K562 (cell line): ENCODE measurements at regions not wholly inside any gene's neighbourhood (a gene's known extent, or its start where the extent isn't known, plus 50 kb on each side); places are given as distances from the start of the nearest gene placed in this dataset.

Experiments
- CBFB ChIP-seq: sonication (generic); formaldehyde crosslinking; IDR thresholded peaks from 2 replicates; pipeline ENCODE4 v1.4.0; 2020; ENCODE audit warnings: mild to moderate bottlenecking, missing genetic modification reagents
- ETV1 ChIP-seq: fragments of 450-650 bp; conservative IDR thresholded peaks from 2 replicates; pipeline ENCODE4 v1.6.1; 2016; ENCODE audit warnings: missing genetic modification characterization, control low read depth, low read depth, missing compliant biosample characterization
- HCFC1 ChIP-seq: IDR thresholded peaks from 2 replicates; pipeline ENCODE4 v1.6.1; 2012; ENCODE audit warnings: low read depth, low read length, improper control_type of control experiment
- HMG20A ChIP-seq: fragments of 450-650 bp; formaldehyde crosslinking; conservative IDR thresholded peaks from 2 replicates; pipeline ENCODE4 v1.4.0; 2020; ENCODE audit warnings: mild to moderate bottlenecking, mixed read lengths
- KLF1 ChIP-seq: fragments of 450-650 bp; IDR thresholded peaks from 2 replicates; pipeline ENCODE4 v1.6.1; 2016; ENCODE audit warnings: missing genetic modification characterization, missing compliant biosample characterization
- LEF1 ChIP-seq: fragments of 450-650 bp; IDR thresholded peaks from 2 replicates; pipeline ENCODE4 v1.6.1; 2016; ENCODE audit warnings: mild to moderate bottlenecking
- MAZ ChIP-seq, 2 experiments: fragments of 450-650 bp in 1 of 2; sonication (generic) in 1 of 2; formaldehyde crosslinking; IDR thresholded peaks in 1 of 2; conservative IDR thresholded peaks in 1 of 2; 2 replicates each; pipeline versions ENCODE4 v1.4.0 to v1.5.0; 2020; ENCODE audit warnings: mild to moderate bottlenecking in 1 of 2, missing genetic modification reagents in 1 of 2
- MTA3 ChIP-seq: fragments of 450-650 bp; formaldehyde crosslinking; IDR thresholded peaks from 2 replicates; pipeline ENCODE4 v1.6.1; 2017; ENCODE audit warnings: mild to moderate bottlenecking, borderline replicate concordance
- POLR2AphosphoS5 ChIP-seq: IDR thresholded peaks from 2 replicates; pipeline ENCODE4 v1.6.1; 2011; ENCODE audit warnings: mild to moderate bottlenecking, low read depth, low read length, moderate library complexity; ENCODE audit not compliant: control insufficient read depth, insufficient read depth
- SIX5 ChIP-seq, 2 experiments: IDR thresholded peaks; 2 replicates each; pipeline ENCODE4 v1.6.1; 2011; ENCODE audit warnings: low read length in 2 of 2, borderline replicate concordance in 1 of 2, low read depth in 1 of 2, mild to moderate bottlenecking in 1 of 2, moderate library complexity in 1 of 2; ENCODE audit not compliant: insufficient read depth in 1 of 2
- TBP ChIP-seq: optimal IDR thresholded peaks from 2 replicates; pipeline ENCODE3; 2011; ENCODE audit warnings: low read depth, low read length, improper control_type of control experiment
- TF ChIP-seq, protein P1 (sequence below), 3 experiments: IDR thresholded peaks in 2 of 3; conservative IDR thresholded peaks in 1 of 3; 2 replicates each; pipeline ENCODE4 v1.5.1; 2011 to 2012; ENCODE audit warnings: low read length in 3 of 3, mild to moderate bottlenecking in 3 of 3, control low read depth in 2 of 3, improper control_type of control experiment in 1 of 3, inconsistent platforms in 1 of 3, low read depth in 1 of 3, mixed read lengths in 1 of 3, moderate library complexity in 1 of 3; ENCODE audit not compliant: insufficient read depth in 2 of 3
- TF ChIP-seq, protein P2 (sequence below): fragments of 450-650 bp; IDR thresholded peaks from 2 replicates; pipeline ENCODE4 v1.6.1; 2016; ENCODE audit warnings: low read depth
- TF ChIP-seq, protein P3 (sequence below): sonication (generic); formaldehyde crosslinking; IDR thresholded peaks from 2 replicates; pipeline ENCODE4 v1.8.1; 2023; ENCODE audit warnings: mild to moderate bottlenecking, missing genetic modification reagents

DNA sequence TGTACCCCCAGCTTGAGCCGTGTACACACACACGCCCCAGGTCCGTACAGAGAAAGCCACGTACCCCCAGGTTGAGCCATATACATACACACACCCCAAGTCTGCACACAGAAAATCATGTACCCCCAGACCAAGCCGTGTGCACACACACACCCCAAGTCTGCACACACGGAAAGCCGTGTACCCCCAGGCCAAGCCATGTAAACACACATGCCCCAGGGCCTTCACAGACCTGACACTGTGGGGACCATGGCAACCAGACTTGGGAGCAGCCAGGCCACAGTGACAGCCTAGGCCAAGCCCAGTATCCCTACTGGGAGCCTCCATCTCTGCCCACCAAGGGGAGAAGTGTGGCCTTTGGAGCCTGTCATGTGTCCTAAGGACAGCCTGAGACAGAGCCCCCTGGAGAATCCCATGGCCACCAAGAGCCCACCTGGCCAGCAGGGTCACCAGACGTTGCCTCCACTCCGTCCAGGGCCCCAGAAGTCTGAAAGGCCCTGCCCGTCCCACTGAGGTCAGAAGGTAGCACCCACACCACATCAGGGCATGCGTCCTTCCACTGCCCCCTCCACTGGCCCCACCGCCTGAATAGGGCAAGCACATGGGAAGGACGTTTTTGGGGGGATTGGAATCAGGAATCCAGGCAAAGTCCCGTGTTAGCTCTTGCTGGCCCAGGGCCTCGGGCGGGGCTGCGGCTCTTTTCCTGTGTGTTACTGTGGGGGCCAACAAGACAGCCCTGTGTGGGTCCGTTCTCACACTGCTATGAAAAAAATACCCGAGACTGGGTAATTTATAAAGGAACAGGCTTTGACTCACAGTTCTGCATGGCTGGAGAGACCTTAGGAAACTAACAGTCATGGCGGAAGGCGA lies 636.7 kb downstream of the TBC1D22A start:
- TF ChIP-seq CBFB (CRISPR knock-in tag) (no peak), POLR2AphosphoS5 (no peak), MAZ (CRISPR knock-in tag; conservative IDR thresholded peaks at IDR 0.05 in 1 of 2, IDR thresholded peaks at IDR 0.05 in 1 of 2) (no peak), LEF1 (no peak), ETV1 (tag) (no peak), TBP (no peak), SIX5 (IDR thresholded peaks at IDR 0.05; ENCODE audit: borderline replicate concordance in 1 of 2, insufficient read depth in 1 of 2, low read depth in 1 of 2, low read length in 2 of 2) (no peak), HCFC1 (no peak), HMG20A (CRISPR knock-in tag) (no peak), MTA3 (no peak), KLF1 (no peak)
- TF ChIP-seq, protein P1, sequence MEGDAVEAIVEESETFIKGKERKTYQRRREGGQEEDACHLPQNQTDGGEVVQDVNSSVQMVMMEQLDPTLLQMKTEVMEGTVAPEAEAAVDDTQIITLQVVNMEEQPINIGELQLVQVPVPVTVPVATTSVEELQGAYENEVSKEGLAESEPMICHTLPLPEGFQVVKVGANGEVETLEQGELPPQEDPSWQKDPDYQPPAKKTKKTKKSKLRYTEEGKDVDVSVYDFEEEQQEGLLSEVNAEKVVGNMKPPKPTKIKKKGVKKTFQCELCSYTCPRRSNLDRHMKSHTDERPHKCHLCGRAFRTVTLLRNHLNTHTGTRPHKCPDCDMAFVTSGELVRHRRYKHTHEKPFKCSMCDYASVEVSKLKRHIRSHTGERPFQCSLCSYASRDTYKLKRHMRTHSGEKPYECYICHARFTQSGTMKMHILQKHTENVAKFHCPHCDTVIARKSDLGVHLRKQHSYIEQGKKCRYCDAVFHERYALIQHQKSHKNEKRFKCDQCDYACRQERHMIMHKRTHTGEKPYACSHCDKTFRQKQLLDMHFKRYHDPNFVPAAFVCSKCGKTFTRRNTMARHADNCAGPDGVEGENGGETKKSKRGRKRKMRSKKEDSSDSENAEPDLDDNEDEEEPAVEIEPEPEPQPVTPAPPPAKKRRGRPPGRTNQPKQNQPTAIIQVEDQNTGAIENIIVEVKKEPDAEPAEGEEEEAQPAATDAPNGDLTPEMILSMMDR (IDR thresholded peaks at IDR 0.05 in 2 of 3, conservative IDR thresholded peaks at IDR 0.05 in 1 of 3; ENCODE audit: insufficient read depth in 2 of 3, low read depth in 1 of 3, low read length in 3 of 3) = no peak
- TF ChIP-seq, protein P2, sequence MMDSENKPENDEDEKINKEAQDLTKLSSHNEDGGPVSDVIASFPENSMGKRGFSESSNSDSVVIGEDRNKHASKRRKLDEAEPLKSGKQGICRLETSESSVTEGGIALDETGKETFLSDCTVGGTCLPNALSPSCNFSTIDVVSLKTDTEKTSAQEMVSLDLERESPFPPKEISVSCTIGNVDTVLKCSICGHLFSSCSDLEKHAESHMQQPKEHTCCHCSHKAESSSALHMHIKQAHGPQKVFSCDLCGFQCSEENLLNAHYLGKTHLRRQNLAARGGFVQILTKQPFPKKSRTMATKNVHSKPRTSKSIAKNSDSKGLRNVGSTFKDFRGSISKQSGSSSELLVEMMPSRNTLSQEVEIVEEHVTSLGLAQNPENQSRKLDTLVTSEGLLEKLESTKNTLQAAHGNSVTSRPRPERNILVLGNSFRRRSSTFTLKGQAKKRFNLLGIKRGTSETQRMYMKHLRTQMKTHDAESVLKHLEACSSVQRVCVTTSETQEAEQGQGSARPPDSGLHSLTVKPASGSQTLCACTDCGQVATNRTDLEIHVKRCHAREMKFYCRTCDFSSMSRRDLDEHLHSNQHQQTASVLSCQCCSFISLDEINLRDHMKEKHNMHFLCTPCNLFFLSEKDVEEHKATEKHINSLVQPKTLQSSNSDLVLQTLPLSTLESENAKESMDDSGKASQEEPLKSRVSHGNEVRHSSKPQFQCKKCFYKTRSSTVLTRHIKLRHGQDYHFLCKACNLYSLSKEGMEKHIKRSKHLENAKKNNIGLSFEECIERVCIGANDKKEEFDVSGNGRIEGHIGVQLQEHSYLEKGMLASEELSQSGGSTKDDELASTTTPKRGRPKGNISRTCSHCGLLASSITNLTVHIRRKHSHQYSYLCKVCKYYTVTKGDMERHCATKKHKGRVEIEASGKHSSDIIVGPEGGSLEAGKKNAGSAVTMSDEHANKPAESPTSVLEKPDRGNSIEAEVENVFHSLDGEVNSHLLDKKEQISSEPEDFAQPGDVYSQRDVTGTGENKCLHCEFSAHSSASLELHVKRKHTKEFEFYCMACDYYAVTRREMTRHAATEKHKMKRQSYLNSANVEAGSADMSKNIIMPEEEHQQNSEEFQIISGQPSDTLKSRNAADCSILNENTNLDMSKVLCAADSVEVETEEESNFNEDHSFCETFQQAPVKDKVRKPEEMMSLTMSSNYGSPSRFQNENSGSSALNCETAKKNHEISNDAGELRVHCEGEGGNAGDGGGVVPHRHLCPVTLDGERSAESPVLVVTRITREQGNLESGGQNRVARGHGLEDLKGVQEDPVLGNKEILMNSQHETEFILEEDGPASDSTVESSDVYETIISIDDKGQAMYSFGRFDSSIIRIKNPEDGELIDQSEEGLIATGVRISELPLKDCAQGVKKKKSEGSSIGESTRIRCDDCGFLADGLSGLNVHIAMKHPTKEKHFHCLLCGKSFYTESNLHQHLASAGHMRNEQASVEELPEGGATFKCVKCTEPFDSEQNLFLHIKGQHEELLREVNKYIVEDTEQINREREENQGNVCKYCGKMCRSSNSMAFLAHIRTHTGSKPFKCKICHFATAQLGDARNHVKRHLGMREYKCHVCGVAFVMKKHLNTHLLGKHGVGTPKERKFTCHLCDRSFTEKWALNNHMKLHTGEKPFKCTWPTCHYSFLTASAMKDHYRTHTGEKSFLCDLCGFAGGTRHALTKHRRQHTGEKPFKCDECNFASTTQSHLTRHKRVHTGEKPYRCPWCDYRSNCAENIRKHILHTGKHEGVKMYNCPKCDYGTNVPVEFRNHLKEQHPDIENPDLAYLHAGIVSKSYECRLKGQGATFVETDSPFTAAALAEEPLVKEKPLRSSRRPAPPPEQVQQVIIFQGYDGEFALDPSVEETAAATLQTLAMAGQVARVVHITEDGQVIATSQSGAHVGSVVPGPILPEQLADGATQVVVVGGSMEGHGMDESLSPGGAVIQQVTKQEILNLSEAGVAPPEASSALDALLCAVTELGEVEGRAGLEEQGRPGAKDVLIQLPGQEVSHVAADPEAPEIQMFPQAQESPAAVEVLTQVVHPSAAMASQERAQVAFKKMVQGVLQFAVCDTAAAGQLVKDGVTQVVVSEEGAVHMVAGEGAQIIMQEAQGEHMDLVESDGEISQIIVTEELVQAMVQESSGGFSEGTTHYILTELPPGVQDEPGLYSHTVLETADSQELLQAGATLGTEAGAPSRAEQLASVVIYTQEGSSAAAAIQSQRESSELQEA = no peak
- TF ChIP-seq, protein P3, sequence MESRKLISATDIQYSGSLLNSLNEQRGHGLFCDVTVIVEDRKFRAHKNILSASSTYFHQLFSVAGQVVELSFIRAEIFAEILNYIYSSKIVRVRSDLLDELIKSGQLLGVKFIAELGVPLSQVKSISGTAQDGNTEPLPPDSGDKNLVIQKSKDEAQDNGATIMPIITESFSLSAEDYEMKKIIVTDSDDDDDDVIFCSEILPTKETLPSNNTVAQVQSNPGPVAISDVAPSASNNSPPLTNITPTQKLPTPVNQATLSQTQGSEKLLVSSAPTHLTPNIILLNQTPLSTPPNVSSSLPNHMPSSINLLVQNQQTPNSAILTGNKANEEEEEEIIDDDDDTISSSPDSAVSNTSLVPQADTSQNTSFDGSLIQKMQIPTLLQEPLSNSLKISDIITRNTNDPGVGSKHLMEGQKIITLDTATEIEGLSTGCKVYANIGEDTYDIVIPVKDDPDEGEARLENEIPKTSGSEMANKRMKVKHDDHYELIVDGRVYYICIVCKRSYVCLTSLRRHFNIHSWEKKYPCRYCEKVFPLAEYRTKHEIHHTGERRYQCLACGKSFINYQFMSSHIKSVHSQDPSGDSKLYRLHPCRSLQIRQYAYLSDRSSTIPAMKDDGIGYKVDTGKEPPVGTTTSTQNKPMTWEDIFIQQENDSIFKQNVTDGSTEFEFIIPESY (CRISPR knock-in tag) = no peak
